ENCODE measurements at regions not wholly inside any gene's neighbourhood (a gene's known extent, or its start where the extent isn't known, plus 50 kb on each side); places are given as distances from the start of the nearest gene placed in this dataset.

DNA sequence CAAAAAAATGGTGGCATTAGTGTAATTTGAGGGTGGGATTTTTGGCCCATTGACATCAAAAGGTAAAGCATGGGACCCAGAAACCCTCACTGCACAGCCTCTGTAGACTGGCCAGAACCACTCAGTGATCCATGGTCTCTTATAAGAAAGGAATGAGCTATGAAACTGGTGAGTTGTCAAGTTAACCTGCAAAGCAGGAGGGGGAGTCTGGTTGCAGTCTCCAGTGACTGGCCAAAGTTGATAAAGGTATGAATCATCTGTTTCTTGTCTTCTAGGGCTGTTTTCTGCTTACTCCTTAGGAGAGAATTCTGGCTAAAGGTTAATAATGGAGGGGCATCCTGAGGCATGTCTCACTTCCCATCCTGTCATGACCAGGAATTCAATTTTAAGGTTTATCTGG is 325.2 kb downstream of the TLR4 start:
- TF ChIP-seq EZH2phosphoT487 (IDR thresholded peaks at IDR 0.05) (no peak), EZH2 (IDR thresholded peaks at IDR 0.05) (no peak)
- TF ChIP-seq, protein P1, sequence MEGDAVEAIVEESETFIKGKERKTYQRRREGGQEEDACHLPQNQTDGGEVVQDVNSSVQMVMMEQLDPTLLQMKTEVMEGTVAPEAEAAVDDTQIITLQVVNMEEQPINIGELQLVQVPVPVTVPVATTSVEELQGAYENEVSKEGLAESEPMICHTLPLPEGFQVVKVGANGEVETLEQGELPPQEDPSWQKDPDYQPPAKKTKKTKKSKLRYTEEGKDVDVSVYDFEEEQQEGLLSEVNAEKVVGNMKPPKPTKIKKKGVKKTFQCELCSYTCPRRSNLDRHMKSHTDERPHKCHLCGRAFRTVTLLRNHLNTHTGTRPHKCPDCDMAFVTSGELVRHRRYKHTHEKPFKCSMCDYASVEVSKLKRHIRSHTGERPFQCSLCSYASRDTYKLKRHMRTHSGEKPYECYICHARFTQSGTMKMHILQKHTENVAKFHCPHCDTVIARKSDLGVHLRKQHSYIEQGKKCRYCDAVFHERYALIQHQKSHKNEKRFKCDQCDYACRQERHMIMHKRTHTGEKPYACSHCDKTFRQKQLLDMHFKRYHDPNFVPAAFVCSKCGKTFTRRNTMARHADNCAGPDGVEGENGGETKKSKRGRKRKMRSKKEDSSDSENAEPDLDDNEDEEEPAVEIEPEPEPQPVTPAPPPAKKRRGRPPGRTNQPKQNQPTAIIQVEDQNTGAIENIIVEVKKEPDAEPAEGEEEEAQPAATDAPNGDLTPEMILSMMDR (IDR thresholded peaks at IDR 0.05), result no peak
- H3K9me3 ChIP-seq (ENCODE audit: low read depth), result no peaks in the 10 kb centered on the region
- H3K4me3 ChIP-seq, result no peak overlapping the region
- no peak overlapping the region for H3K27ac ChIP-seq
- Mint-ChIP-seq H3K9me3 (no peaks in the 10 kb centered on the region), H3K4me1 (no peaks in the 10 kb centered on the region), H3K4me3 (no peak overlapping the region), H3K27ac (no peak overlapping the region), H3K27me3 (ENCODE audit: insufficient read depth, low read depth) (no peaks in the 10 kb centered on the region), H3K36me3 (no peaks in the 10 kb centered on the region)
- DNase-seq (ENCODE audit: low spot score), result no peak
- H4K20me1 ChIP-seq (ENCODE audit: low read depth), result no peaks in the 10 kb centered on the region
- no peaks in the 10 kb centered on the region for H3K4me1 ChIP-seq
- H3K9ac ChIP-seq, result no peak overlapping the region
- no peaks in the 10 kb centered on the region for H3K79me2 ChIP-seq (ENCODE audit: low read depth)
- no peaks in the 10 kb centered on the region for H3K36me3 ChIP-seq
- no peak overlapping the region for H2AFZ ChIP-seq (replicated peaks)
- no peak overlapping the region for H3K4me2 ChIP-seq
- H3F3A ChIP-seq (ENCODE audit: low read depth), result no peaks in the 10 kb centered on the region
- no peaks in the 10 kb centered on the region for H3K27me3 ChIP-seq

DNA sequence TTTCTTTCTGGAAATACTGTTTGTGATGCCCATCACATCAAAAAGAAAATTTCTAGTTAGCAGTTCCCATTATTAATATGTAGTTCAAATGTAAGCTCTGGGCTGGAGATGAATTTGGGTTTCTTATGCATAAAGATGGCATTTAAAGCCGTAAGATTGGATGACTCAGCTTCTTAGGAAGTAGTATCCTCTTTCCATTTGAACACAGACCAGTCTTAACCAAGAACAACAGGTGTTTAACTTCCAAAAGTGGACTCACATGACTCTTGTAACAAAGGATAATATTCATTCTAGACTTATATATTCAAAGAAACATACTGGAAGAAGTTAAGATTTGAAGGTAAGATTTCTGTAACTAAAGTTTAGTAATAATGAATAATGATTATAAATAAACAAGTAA is 330.5 kb downstream of the TLR4 start:
- Histone ChIP-seq H3K4me3 (no peak overlapping the region), H3K36me3 (no peaks in the 10 kb centered on the region), H4K20me1 (ENCODE audit: low read depth) (no peaks in the 10 kb centered on the region), H2AFZ (replicated peaks) (no peak overlapping the region), H3K79me2 (ENCODE audit: low read depth) (no peaks in the 10 kb centered on the region), H3K27ac (no peak overlapping the region), H3F3A (ENCODE audit: low read depth) (no peaks in the 10 kb centered on the region), H3K9me3 (ENCODE audit: low read depth) (no peaks in the 10 kb centered on the region), H3K9ac (no peak overlapping the region), H3K27me3 (no peaks in the 10 kb centered on the region), H3K4me2 (no peak overlapping the region), H3K4me1 (no peaks in the 10 kb centered on the region)
- Mint-ChIP-seq H3K4me1 (no peaks in the 10 kb centered on the region), H3K9me3 (no peaks in the 10 kb centered on the region), H3K4me3 (no peak overlapping the region), H3K27me3 (ENCODE audit: insufficient read depth, low read depth) (no peaks in the 10 kb centered on the region), H3K27ac (no peak overlapping the region), H3K36me3 (no peaks in the 10 kb centered on the region)
- no peak for DNase-seq (ENCODE audit: low spot score)
- TF ChIP-seq EZH2 (IDR thresholded peaks at IDR 0.05) (no peak), EZH2phosphoT487 (IDR thresholded peaks at IDR 0.05) (no peak)
- TF ChIP-seq, protein P1 (IDR thresholded peaks at IDR 0.05), result no peak

DNA sequence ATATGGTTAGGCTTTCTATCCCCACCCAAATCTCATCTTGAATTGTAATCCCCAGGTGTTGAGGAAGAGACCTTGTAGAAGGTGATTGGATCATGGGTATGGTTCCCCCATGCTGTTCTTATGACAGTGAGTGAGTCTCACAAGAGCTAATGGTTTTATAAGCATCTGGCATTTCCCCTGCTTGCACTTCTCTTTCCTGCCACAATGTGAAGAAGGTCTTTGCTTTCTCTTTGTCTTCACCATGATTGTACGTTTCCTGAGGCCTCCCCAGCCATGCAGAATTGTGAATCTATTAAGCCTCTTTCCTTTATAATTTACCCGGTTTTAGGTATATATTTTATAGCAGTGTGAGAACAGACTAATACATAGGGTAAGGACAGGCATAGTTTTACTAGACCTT is 334.5 kb downstream of the TLR4 start:
- Histone ChIP-seq H3K79me2 (ENCODE audit: low read depth) (no peaks in the 10 kb centered on the region), H3K36me3 (no peaks in the 10 kb centered on the region), H3K27ac (no peak overlapping the region), H4K20me1 (ENCODE audit: low read depth) (no peaks in the 10 kb centered on the region), H3K27me3 (no peaks in the 10 kb centered on the region), H3K4me1 (no peaks in the 10 kb centered on the region), H2AFZ (replicated peaks) (no peak overlapping the region), H3K9me3 (ENCODE audit: low read depth) (no peaks in the 10 kb centered on the region), H3K9ac (no peak overlapping the region), H3K4me2 (no peak overlapping the region), H3K4me3 (no peak overlapping the region), H3F3A (ENCODE audit: low read depth) (no peaks in the 10 kb centered on the region)
- Mint-ChIP-seq H3K4me3 (no peak overlapping the region), H3K27me3 (ENCODE audit: insufficient read depth, low read depth) (peaks cover 5% of the 10 kb centered on the region), H3K36me3 (no peaks in the 10 kb centered on the region), H3K4me1 (no peaks in the 10 kb centered on the region), H3K27ac (no peak overlapping the region), H3K9me3 (no peaks in the 10 kb centered on the region)
- TF ChIP-seq EZH2 (IDR thresholded peaks at IDR 0.05), result no peak
- TF ChIP-seq, protein P1 (IDR thresholded peaks at IDR 0.05), result peak; percentile 12
- no peak for TF ChIP-seq EZH2phosphoT487 (IDR thresholded peaks at IDR 0.05)
- DNase-seq (ENCODE audit: low spot score), result no peak

DNA sequence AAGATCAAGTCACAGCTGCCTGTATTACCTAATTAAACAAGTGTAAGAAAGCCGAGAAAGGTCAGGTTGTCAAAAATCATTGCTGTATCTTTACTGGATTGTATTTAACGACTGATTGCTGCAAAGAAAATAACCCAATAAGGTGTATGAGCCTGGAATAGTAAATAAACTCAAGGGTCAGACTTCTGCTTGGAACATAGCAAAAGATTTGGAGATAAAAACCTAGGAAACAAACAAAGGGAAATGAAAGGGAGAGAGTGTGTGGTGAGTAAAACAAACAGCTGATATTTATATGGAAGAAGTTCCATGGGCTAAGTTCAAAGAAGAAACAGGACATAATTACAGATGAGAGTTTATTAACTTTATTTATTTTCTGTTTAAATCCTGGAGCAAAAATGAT is 354.0 kb downstream of the TLR4 start:
- H3K27ac Mint-ChIP-seq, result no peak overlapping the region

More for the DNA sequence above, 354.0 kb downstream of the TLR4 start:
- Histone ChIP-seq H3K9me3 (ENCODE audit: low read depth) (no peaks in the 10 kb centered on the region), H3K9ac (no peak overlapping the region), H3K4me1 (no peaks in the 10 kb centered on the region), H3F3A (ENCODE audit: low read depth) (no peaks in the 10 kb centered on the region), H3K4me3 (no peak overlapping the region), H3K27me3 (no peaks in the 10 kb centered on the region), H3K27ac (no peak overlapping the region), H2AFZ (replicated peaks) (no peak overlapping the region), H3K79me2 (ENCODE audit: low read depth) (no peaks in the 10 kb centered on the region), H3K4me2 (no peak overlapping the region), H4K20me1 (ENCODE audit: low read depth) (peaks cover 5% of the 10 kb centered on the region), H3K36me3 (no peaks in the 10 kb centered on the region)
- Mint-ChIP-seq H3K4me3 (no peak overlapping the region), H3K9me3 (no peaks in the 10 kb centered on the region), H3K27me3 (ENCODE audit: insufficient read depth, low read depth) (peaks cover 3% of the 10 kb centered on the region), H3K36me3 (no peaks in the 10 kb centered on the region), H3K4me1 (no peaks in the 10 kb centered on the region)
- no peak for DNase-seq (ENCODE audit: low spot score)
- TF ChIP-seq, protein P1 (IDR thresholded peaks at IDR 0.05), result no peak
- TF ChIP-seq EZH2 (IDR thresholded peaks at IDR 0.05) (no peak), EZH2phosphoT487 (IDR thresholded peaks at IDR 0.05) (no peak)
